ENCODE measurements at regions not wholly inside any gene's neighbourhood (a gene's known extent, or its start where the extent isn't known, plus 50 kb on each side); places are given as distances from the start of the nearest gene placed in this dataset.

GRCh38 chr4:20544645-20545044 is 155.6 kb upstream of the PACRGL start:
- H3K27me3 Mint-ChIP-seq (ENCODE audit: low read depth in 2 of 2) = no peaks in the 10 kb centered on the region
- DNase-seq (no peak), ATAC-seq (no peak)
- Histone ChIP-seq H3K36me3 (ENCODE audit: control insufficient read depth, insufficient read depth, low read length) (no peaks in the 10 kb centered on the region), H3K27ac (ENCODE audit: low read length) (no peak overlapping the region), H3K4me3 (ENCODE audit: low read length) (no peak overlapping the region), H3K4me1 (ENCODE audit: control insufficient read depth, insufficient read depth, low read length) (no peaks in the 10 kb centered on the region), H3K27me3 (ENCODE audit: control insufficient read depth, insufficient read depth, low read length) (no peaks in the 10 kb centered on the region), H3K9me3 (ENCODE audit: control insufficient read depth, insufficient read depth, low read length) (no peaks in the 10 kb centered on the region)
- no peak overlapping the region for H3K4me3 Mint-ChIP-seq
- no peak overlapping the region for H3K27ac Mint-ChIP-seq
- TF ChIP-seq CTCF (IDR thresholded peaks at IDR 0.05) = no peak
- no CpG with 5 or more reads among the region's 3 CpGs for WGBS (ENCODE audit: insufficient coverage)
- intact Hi-C loops (cut with micrococcal nuclease) = no loop called here
- H3K9me3 Mint-ChIP-seq = no peaks in the 10 kb centered on the region
- H3K4me1 Mint-ChIP-seq = no peaks in the 10 kb centered on the region
- H3K36me3 Mint-ChIP-seq = no peaks in the 10 kb centered on the region

GRCh38 chr4:20552004-20552403 is 148.3 kb upstream of the PACRGL start:
- H3K4me1 ChIP-seq (ENCODE audit: control insufficient read depth, insufficient read depth, low read length) = no peaks in the 10 kb centered on the region
- H3K36me3 Mint-ChIP-seq = no peaks in the 10 kb centered on the region
- DNase-seq (no peak), ATAC-seq (no peak)
- H3K9me3 ChIP-seq (ENCODE audit: control insufficient read depth, insufficient read depth, low read length) = no peaks in the 10 kb centered on the region
- intact Hi-C loops (cut with micrococcal nuclease) = no loop called here
- no peaks in the 10 kb centered on the region for H3K27me3 Mint-ChIP-seq (ENCODE audit: low read depth in 2 of 2)
- H3K4me1 Mint-ChIP-seq = no peaks in the 10 kb centered on the region
- no peak for TF ChIP-seq CTCF (IDR thresholded peaks at IDR 0.05)
- no peak overlapping the region for H3K27ac Mint-ChIP-seq
- WGBS (ENCODE audit: insufficient coverage) = 62% methylated on average over 4 of the region's 5 CpGs
- H3K27me3 ChIP-seq (ENCODE audit: control insufficient read depth, insufficient read depth, low read length) = no peaks in the 10 kb centered on the region
- H3K9me3 Mint-ChIP-seq = peaks cover 0 to 3% of the 10 kb centered on the region in 2 donors
- no peak overlapping the region for H3K4me3 ChIP-seq (ENCODE audit: low read length)
- H3K36me3 ChIP-seq (ENCODE audit: control insufficient read depth, insufficient read depth, low read length) = no peaks in the 10 kb centered on the region
- H3K27ac ChIP-seq (ENCODE audit: low read length) = no peak overlapping the region
- no peak overlapping the region for H3K4me3 Mint-ChIP-seq

GRCh38 chr4:20554134-20554533 is 146.1 kb upstream of the PACRGL start:
- Mint-ChIP-seq H3K27me3 (ENCODE audit: low read depth in 2 of 2) (peaks cover 0 to 2% of the 10 kb centered on the region in 2 donors), H3K36me3 (no peaks in the 10 kb centered on the region), H3K4me1 (no peaks in the 10 kb centered on the region), H3K9me3 (peaks cover 4 to 5% of the 10 kb centered on the region in 2 donors), H3K27ac (no peak overlapping the region), H3K4me3 (no peak overlapping the region)
- DNase-seq (no peak), ATAC-seq (no peak)
- Histone ChIP-seq H3K27me3 (ENCODE audit: control insufficient read depth, insufficient read depth, low read length) (no peaks in the 10 kb centered on the region), H3K4me1 (ENCODE audit: control insufficient read depth, insufficient read depth, low read length) (no peaks in the 10 kb centered on the region), H3K4me3 (ENCODE audit: low read length) (no peak overlapping the region), H3K9me3 (ENCODE audit: control insufficient read depth, insufficient read depth, low read length) (no peaks in the 10 kb centered on the region), H3K36me3 (ENCODE audit: control insufficient read depth, insufficient read depth, low read length) (no peaks in the 10 kb centered on the region), H3K27ac (ENCODE audit: low read length) (no peak overlapping the region)
- whole genome bisulfite sequencing (ENCODE audit: insufficient coverage) = 80% methylated on average over 1 of the region's 2 CpGs
- intact Hi-C loops (cut with micrococcal nuclease) = no loop called here
- no peak for TF ChIP-seq CTCF (IDR thresholded peaks at IDR 0.05)

GRCh38 chr4:20565075-20565721 is 135.1 kb upstream of the PACRGL start:
- no peak for DNase-seq
- Mint-ChIP-seq H3K36me3 (no peaks in the 10 kb centered on the region), H3K9me3 (peaks cover 2 to 3% of the 10 kb centered on the region in 2 donors), H3K4me1 (no peaks in the 10 kb centered on the region), H3K27ac (no peak overlapping the region), H3K4me3 (no peak overlapping the region), H3K27me3 (ENCODE audit: low read depth in 2 of 2) (no peaks in the 10 kb centered on the region)
- intact Hi-C loops (cut with micrococcal nuclease) = no loop called here
- Histone ChIP-seq H3K27ac (ENCODE audit: low read length) (no peak overlapping the region), H3K4me3 (ENCODE audit: low read length) (no peak overlapping the region), H3K27me3 (ENCODE audit: control insufficient read depth, insufficient read depth, low read length) (no peaks in the 10 kb centered on the region), H3K9me3 (ENCODE audit: control insufficient read depth, insufficient read depth, low read length) (no peaks in the 10 kb centered on the region), H3K4me1 (ENCODE audit: control insufficient read depth, insufficient read depth, low read length) (no peaks in the 10 kb centered on the region), H3K36me3 (ENCODE audit: control insufficient read depth, insufficient read depth, low read length) (no peaks in the 10 kb centered on the region)
- no peak for TF ChIP-seq CTCF (IDR thresholded peaks at IDR 0.05)
- WGBS (ENCODE audit: insufficient coverage) = 78% methylated on average over 6 of the region's 7 CpGs
- ATAC-seq = no peak

Measured in natural killer cell (primary cell).